ENCODE measurements at regions not wholly inside any gene's neighbourhood (a gene's known extent, or its start where the extent isn't known, plus 50 kb on each side); places are given as distances from the start of the nearest gene placed in this dataset.
"Not testable (repeated sequence)": the region's sequence is repeated elsewhere in the genome, so short reads cannot be mapped to it uniquely, and the experiment has no call there.

DNA sequence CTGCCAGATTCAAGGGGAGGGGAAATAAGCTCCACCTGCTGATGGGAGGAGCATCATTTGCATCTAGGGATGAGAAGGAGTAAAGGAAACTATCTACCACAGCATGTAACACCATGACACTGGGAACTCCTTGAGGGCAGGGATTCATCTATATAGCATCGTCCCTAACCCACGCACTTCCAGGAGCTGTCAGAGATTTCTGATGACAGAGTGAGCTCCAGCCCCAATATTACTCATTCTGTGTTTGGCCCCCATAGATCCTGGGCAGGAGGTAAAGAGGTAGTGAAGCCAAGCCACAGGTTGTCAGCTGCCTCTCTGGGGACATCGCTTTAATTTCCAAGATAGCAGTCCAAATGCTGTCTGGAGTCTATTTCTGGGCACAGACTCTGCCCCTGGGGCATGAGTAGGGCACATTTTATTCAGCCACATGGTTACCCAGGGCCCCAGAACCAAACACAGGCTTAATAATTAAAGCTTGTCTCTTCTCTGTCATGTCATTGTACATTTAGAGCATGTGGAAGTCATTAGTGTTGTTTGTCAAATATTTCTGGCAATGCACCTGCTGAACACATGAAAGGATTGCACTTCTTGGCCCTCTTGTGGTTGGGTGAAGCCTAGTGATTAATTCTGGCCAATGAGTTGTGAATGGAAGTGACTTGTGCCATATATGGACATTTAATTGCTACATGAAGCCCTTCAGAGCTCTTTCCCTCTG is 105.9 kb upstream of the POU3F1 start:
- no peak overlapping the region for H3K27ac ChIP-seq
- ATAC-seq = peak in 1 of 2 donors; percentile 33
- TF ChIP-seq, protein P1, sequence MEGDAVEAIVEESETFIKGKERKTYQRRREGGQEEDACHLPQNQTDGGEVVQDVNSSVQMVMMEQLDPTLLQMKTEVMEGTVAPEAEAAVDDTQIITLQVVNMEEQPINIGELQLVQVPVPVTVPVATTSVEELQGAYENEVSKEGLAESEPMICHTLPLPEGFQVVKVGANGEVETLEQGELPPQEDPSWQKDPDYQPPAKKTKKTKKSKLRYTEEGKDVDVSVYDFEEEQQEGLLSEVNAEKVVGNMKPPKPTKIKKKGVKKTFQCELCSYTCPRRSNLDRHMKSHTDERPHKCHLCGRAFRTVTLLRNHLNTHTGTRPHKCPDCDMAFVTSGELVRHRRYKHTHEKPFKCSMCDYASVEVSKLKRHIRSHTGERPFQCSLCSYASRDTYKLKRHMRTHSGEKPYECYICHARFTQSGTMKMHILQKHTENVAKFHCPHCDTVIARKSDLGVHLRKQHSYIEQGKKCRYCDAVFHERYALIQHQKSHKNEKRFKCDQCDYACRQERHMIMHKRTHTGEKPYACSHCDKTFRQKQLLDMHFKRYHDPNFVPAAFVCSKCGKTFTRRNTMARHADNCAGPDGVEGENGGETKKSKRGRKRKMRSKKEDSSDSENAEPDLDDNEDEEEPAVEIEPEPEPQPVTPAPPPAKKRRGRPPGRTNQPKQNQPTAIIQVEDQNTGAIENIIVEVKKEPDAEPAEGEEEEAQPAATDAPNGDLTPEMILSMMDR (IDR thresholded peaks at IDR 0.05) = peak; percentile 10
- no peak for DNase-seq
- no peak overlapping the region for H3K4me3 ChIP-seq
- no peaks in the 10 kb centered on the region for H3K36me3 ChIP-seq
- no peaks in the 10 kb centered on the region for H3K27me3 ChIP-seq (ENCODE audit: low read depth)
- H3K9me3 ChIP-seq = no peaks in the 10 kb centered on the region
- H3K4me1 ChIP-seq = no peaks in the 10 kb centered on the region
- intact Hi-C loops (cut with DNase I) = no loop called here

DNA sequence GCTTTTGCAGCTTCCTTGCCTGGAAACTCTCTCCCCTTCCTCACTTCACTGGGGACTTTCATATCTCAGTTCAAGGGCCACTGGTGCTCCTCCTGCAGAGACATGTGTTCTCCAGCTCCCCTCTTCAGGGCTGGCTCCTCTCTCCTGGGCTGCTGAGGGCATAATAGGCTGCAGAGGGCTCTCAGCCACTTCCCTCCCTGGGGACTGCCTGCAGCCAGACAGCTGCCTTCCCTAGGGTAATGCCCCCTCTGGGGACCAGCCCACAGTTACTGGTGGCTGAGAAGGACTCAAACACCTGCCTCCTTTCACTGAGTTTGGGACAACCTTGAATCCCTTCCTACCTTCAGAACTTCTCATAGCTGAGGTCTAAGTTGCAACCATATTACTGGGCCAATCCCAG is 104.8 kb upstream of the POU3F1 start:
- no peak overlapping the region for H3K4me3 ChIP-seq
- ATAC-seq (no peak), DNase-seq (no peak)
- H3K4me1 ChIP-seq = no peaks in the 10 kb centered on the region
- TF ChIP-seq, protein P1 (IDR thresholded peaks at IDR 0.05) = no peak
- H3K36me3 ChIP-seq = no peaks in the 10 kb centered on the region
- H3K9me3 ChIP-seq = peaks cover 5% of the 10 kb centered on the region
- H3K27me3 ChIP-seq (ENCODE audit: low read depth) = no peaks in the 10 kb centered on the region
- intact Hi-C loops (cut with DNase I) = no loop called here
- H3K27ac ChIP-seq = no peak overlapping the region

DNA sequence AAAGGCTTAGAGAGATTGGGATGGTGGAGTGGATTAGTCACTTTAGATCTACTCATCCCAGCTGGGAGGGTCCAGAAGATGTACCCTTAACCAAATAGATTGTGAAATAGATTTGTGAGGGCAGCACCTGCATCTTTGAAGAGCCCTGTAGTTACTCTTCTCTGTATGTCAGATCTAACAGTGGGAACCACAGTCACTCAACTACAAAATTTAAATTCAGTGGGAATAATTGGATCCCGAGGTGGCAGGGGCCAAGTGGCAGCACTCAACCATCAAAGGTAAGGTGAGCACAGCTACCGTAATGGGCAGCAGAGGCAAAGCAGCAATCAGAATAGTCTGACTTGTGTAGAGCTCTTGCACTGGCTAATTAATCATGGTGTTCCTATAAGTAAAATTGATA is 99.5 kb upstream of the POU3F1 start:
- ATAC-seq; H3K27ac ChIP-seq; DNase-seq; intact Hi-C loops (cut with DNase I); H3K4me3 ChIP-seq; H3K36me3 ChIP-seq; H3K4me1 ChIP-seq: not testable (repeated sequence)
- peaks cover 25% of the 10 kb centered on the region for H3K27me3 ChIP-seq (ENCODE audit: low read depth)
- H3K9me3 ChIP-seq = peaks cover 13% of the 10 kb centered on the region

DNA sequence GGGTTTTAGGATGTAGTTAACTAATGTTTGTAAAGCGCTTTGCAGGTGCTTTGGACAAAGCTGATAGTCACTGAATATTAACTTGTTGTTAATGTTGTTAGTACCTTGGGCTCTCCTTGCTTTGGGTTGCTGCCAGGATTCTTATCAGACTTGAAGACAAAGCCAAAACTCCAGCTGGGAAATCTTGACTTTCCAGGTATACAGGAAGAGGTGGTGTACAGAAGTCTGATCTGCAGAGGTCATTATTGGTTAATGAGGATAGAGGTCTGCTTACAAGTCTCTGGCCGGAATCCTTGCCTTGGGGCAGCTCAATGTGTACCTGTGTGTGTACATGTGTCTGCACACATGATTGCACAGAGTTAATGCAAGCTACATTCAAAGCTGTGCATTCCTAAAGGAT is 96.0 kb upstream of the POU3F1 start:
- H3K4me3 ChIP-seq = no peak overlapping the region
- ATAC-seq = no peak
- no peaks in the 10 kb centered on the region for H3K36me3 ChIP-seq
- H3K4me1 ChIP-seq = peaks cover 23% of the 10 kb centered on the region
- TF ChIP-seq, protein P1 (IDR thresholded peaks at IDR 0.05) = no peak
- peaks cover 13% of the 10 kb centered on the region for H3K9me3 ChIP-seq
- intact Hi-C loops (cut with DNase I) = no loop called here
- DNase-seq = no peak
- H3K27ac ChIP-seq = no peak overlapping the region
- H3K27me3 ChIP-seq (ENCODE audit: low read depth) = peaks cover 47% of the 10 kb centered on the region

DNA sequence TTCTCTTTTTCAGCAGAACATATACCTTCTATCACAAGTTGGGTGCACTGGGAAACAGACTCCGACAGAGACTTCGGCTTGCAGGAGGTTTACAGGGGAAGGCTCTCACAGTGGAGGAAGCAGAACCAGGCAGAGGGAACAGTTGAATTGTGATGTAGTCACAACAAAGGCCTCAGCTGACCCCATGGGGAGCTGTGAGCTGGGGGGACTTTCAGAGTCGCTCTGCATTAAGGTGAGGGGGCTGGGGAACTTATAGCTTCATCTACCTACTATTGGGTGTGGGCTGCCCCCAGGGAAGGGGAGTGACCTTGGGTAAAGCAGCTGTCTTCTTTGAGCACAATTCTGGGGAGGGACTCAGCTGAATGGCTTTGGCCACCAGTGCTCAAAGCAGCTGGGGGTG is 94.9 kb upstream of the POU3F1 start:
- peaks cover 8% of the 10 kb centered on the region for H3K9me3 ChIP-seq
- H3K36me3 ChIP-seq = no peaks in the 10 kb centered on the region
- H3K4me1 ChIP-seq = peaks cover 23% of the 10 kb centered on the region
- DNase-seq = no peak
- ATAC-seq = no peak
- intact Hi-C loops (cut with DNase I) = no loop called here
- H3K4me3 ChIP-seq = no peak overlapping the region
- peaks cover 58% of the 10 kb centered on the region for H3K27me3 ChIP-seq (ENCODE audit: low read depth)
- no peak overlapping the region for H3K27ac ChIP-seq
- TF ChIP-seq, protein P1 (IDR thresholded peaks at IDR 0.05) = no peak

DNA sequence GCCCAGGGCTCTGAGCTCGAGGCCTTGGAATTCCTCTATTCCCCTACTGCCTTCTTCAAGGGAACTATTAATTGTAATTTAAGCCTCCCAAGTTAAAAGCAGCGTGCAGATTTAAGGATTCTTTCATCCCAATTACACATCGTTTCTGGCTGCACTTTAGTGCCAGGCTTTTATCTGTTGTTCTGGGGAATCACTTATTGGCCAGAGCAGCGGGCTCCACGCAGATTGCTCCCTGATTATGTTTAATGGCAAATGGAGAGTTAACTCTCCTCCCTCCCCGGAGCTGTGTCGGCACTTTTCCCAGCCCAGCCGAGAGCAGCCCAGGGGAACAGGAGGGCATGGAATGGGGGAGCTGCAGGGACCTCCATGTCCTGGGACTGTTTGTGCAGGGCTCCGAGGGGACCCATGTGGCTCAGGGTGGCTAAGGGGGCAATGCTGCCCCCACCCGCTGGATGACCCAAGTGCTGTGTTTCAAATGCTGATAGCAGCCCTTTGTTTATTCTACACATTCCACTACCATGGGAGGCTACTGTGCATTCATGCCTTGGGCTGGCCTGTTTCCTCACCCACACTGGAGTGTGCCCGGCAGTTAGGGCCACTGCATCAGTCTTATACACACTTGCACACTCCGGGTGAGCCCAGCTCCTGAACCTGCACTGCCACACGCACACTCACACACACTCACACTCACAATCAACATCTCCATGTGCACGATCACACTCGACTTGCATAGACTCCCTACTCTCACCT is 93.3 kb upstream of the POU3F1 start:
- Histone ChIP-seq H3K27ac (no peak overlapping the region), H3K9me3 (no peaks in the 10 kb centered on the region), H3K36me3 (no peaks in the 10 kb centered on the region), H3K4me3 (no peak overlapping the region), H3K4me1 (peaks cover 23% of the 10 kb centered on the region), H3K27me3 (ENCODE audit: low read depth) (peaks cover 72% of the 10 kb centered on the region)
- TF ChIP-seq, protein P1 (IDR thresholded peaks at IDR 0.05) = no peak
- ATAC-seq = peak; percentile 31 to 57
- intact Hi-C loops (cut with DNase I) = no loop called here
- DNase-seq = no peak
